Heart left ventricle (tissue), 13 donors: ENCODE measurements at regions not wholly inside any gene's neighbourhood (a gene's known extent, or its start where the extent isn't known, plus 50 kb on each side); places are given as distances from the start of the nearest gene placed in this dataset.

Experiments
- CTCF ChIP-seq, 12 donors: fragments of 200-600 bp; sonication (generic) in 4 of 12; IDR thresholded peaks; one replicate each; pipeline versions ENCODE4 v1.5.0 to v1.8.0; 2018 to 2022; ENCODE audit warnings: antibody characterized with exemption in 12 of 12, mild to moderate bottlenecking in 5 of 12
- POLR2A ChIP-seq, 2 donors: fragments of 450-650 bp; IDR thresholded peaks; one replicate each; pipeline ENCODE4 v1.6.1; 2017; ENCODE audit warnings: antibody characterized with exemption in 2 of 2, mild to moderate bottlenecking in 2 of 2, moderate library complexity in 2 of 2
- donor health status: ischemic (EF 13 %, LVEDD 7.1; RV severe dilation, severe dysfunction).
- donor health status: DM: no; HTN: yes; CAD: no.
- donor health status: DM: no; HTN: no; CAD: no.
- donor health status: ischemic (EF 25% LVEDD 6.9; RV normal size, moderate dysfunction).
- donor health status: ischemic (EF 25% LVEDD 5.7; RV mildly dilated, moderate dysfunction).
- donor health status: ischemic (EF 35%, LVEDD 5.7; RV mildly dilated, moderate dysfunction).
- donor health status: nonischemic (EF 11% LVEDD 7.7; RV severe dilation, severe dysfunction).
- donor health status: DM: yes; HTN: yes; CAD: no.
- donor health status: PGD.
- donor health status: ischemic (EF 29% LVEDD 5.4; RV normal size, mild dysfunction).
- donor health status: nonischemic (EF 23%, LVEDD 6.1; RV moderate dilation, normal function).

- TF ChIP-seq CTCF (IDR thresholded peaks at IDR 0.05): no peak
- TF ChIP-seq POLR2A (IDR thresholded peaks at IDR 0.05): no peak
Observed at GRCh38 chr6:27043244-27043643, 204.3 kb upstream of the PRSS16 start.
